HG03066 (cell line): ENCODE measurements at regions not wholly inside any gene's neighbourhood (a gene's known extent, or its start where the extent isn't known, plus 50 kb on each side); places are given as distances from the start of the nearest gene placed in this dataset.
A peak's percentile ranks its signal among the peaks of the same experiment; 100 is the strongest.
"Not testable (repeated sequence)": the region's sequence is repeated elsewhere in the genome, so short reads cannot be mapped to it uniquely, and the experiment has no call there.

Experiments used
- ATAC-seq: cut with Tn5 transposase; IDR thresholded peaks from one replicate; pipeline ENCODE4 v1.9.1; 2021; ENCODE audit warnings: low read depth; ENCODE audit not compliant: unreplicated experiment

DNA sequence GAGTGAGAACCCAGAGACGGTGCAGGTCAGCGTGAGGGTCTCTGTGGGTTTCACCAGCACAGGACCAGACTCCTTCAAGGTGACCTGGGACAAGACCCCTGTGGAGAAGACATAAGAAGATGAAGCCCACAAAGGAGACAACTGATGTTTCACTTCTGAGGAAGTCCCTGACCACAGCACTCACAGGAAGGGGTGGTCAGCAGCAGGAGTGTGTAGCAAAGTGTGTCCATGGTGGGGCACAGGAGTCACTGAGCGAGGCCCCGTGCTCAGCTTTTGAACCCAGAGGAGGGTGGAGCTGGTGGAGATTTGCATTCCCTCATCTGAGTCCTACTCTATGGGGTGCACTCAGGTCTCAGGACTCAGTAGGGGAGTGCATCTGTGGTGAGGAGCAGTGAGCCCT, 775.2 kb downstream of the TMEM121 start:
- not testable (repeated sequence) for ATAC-seq

DNA sequence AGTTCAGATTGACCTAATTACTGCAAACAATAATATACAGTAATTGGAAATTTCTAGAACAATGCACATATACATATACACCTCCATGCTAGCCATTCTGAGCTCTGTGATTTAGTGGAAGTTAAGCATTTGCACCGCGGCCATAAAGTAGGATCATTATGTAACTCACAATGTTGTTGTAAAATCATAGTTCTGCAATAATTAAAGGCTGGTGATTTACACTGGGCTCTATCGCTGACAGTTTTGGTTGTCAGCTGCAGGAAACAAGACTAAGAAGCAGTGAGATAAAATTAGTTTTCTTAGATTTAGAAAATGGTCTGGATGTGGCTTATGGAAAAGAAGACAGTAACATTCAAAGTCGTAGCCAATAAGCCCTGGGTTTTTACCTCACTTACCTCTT, 776.3 kb downstream of the TMEM121 start:
- ATAC-seq = no peak

DNA sequence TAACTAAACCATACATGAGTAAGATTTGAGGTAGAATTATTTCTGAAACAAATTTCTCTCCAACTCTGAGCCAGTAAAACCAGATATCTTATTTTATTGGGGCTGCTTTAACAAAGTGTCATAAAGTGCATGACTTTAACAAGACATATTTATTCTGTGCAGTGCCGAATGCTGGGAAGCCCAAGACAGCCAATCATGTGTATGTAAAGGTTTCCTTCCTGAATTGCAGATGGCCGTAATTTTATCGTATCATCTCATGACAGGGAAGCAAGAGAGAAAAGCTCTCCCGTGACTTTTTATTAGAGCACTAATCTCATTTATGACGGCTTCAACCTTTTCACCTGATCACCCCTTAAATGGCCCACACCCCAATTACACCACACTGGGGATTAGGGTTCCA, 777.9 kb downstream of the TMEM121 start:
- ATAC-seq = no peak

DNA sequence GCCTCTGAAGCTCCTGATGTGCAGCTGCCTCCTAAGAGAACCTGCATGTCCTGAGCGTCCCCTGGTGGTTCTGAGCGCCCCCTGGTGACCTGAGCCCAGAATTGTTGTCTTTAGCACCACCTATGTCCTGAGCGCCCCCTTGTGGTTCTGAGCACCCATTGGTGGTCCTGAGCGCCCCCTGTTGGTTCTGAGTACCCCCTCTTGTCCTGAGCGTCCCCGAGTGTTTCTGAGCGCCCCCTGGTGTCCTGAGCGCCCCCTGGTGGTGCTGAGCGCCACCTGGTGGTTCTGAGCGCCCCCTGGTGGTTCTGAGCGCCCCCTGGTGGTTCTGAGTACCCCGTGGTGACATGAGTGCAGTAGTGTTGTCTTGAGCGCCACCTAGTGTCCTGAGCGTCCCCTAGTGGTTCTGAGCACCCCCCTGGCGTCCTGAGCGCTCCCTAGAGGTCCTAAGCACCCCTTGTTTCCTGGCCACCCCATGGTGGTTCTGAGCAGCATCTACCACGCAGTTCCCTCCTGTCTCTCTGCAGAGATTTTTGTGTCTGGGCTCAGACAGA, 782.5 kb downstream of the TMEM121 start:
- peak; percentile 68 for ATAC-seq

DNA sequence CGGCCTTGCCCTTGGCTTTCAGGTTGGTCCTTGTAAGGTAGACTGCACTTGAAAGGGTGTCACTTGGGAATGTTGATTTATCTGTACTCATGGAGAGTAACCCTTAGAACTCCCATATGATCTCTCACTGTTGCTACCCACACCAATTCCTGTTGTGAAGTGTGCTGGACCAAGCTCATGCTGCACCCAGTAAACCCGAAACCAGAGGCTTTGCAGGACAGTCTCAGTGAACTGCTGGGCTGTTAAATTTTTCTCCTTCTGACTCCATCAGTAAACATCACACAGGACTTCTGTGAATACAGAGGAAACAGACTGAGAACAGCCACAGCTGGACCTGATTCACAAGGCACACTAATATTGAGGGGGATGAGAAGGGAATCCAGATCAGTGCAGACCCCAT, 783.0 kb downstream of the TMEM121 start:
- no peak for ATAC-seq

DNA sequence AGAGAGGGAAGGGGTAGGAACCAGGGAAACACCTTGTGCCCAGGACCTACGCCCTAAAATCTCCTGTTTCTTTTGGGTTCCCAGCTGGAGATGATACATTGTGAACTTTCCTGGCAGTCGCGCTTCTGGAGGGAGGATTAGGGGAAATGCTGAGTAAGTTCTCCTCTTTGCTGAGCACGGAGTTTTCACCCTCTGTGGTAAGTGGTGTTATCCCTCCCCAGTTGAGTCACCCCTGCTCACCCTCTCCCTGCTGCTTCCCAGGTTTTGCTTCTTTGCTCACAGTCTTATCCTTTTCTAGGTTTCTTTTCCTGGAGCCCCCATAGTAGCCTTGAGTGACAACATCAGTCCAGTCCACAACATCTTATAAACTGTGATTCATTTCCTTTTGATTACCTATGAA, 789.1 kb downstream of the TMEM121 start:
- no peak for ATAC-seq

DNA sequence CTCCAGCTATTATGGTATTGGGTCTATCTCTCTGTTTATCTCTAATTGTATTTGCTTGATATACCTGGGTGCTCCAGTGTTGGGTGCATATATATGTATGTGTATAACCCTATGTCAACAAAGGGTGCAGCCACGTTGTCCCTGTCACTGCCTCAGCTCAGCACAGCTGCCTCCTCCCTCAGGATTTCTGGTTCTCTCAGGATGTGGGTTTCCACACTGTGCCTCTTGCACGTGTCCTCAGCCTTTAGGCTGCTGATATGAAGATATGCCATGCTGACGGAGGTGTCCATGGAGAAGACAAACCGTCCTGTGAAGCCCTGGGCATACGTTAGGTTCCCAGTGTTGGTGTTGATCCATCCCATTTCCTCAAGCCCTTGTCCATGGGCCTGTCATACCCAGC, 791.2 kb downstream of the TMEM121 start:
- ATAC-seq = no peak

DNA sequence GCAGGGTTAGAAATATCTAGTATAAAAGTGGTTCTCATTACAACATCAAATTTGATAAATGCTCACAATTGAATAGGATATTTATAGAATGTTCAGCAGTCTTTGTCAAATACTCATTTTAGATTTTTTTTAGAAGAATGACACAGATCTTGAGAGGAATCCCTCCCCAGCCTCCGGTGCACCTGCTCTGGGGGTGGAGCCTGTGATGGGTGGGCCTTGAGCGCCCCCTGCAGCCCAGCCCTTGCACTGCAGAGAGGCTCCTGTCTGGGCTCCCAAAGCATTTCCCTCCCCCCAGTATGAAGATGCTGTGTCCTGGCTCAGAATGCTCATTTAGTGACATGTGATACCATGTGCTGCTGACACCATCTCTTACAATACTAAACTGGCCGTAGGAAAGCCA, 792.3 kb downstream of the TMEM121 start:
- no peak for ATAC-seq

DNA sequence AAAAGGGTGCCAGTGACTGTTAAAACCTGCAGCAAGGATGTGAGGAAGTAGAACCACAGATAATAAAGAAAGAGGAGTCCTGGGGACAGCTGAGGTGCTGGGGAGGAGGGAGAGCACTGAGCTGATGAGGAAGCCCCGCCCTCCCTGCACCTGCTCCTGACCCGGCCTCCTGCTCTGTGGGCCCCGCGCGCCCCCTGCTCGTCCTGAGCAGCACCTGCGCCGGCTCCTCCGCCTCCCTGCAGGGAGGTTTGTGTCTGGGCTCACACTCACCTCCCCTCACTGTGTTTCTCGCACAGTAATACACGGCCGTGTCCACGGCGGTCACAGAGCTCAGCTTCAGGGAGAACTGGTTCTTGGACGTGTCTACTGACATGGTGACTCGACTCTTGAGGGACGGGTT, 797.6 kb downstream of the TMEM121 start:
- ATAC-seq = not testable (repeated sequence)

DNA sequence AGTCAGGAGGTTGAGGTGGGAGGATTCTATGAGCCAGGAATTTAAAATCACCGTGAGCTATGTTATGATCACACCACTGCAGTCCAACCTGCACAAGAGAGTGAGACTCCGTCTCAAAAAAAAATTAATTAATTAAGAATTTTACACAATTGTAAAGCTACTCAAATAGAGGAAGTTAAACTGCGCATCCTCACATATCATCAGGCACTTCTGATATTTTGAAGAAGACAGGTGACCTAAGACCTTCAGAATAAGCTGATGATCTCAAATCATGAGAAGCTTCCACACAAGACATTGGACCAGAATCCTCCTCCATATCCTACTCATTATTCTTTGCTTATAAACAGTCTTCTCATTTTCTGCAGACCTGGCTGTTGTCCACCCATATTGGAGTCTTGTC, 800.9 kb downstream of the TMEM121 start:
- no peak for ATAC-seq

DNA sequence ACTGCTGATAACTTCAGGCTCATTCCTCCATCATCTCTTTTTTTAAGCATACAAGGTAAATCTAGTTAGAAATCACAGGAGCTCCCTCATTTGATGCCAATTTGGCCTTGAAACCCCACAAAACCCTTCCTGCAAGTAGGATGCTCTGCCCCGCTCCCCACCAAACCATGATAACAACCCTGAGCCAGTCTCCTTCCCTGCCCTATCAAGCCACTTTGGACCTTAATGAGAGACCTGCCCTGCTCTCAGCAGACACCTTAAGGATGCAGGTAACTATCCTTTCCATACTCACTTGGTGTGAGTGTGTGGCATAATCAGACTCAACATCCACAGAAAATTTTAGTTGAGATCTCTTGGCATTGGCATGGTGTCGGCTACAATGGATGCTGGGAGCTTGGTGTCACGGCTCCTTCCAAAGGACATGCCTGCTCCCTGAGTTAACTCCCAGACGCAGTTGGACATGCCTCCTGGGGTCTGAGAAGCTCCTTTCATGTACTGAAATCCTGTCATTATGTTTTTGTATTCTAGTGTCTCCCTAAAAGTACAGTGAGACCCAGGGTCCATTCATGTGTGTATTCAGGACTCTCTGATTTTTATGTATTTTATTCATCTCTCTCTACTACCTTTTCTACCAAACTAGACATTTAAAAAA, 801.4 kb downstream of the TMEM121 start:
- ATAC-seq = not testable (repeated sequence)

DNA sequence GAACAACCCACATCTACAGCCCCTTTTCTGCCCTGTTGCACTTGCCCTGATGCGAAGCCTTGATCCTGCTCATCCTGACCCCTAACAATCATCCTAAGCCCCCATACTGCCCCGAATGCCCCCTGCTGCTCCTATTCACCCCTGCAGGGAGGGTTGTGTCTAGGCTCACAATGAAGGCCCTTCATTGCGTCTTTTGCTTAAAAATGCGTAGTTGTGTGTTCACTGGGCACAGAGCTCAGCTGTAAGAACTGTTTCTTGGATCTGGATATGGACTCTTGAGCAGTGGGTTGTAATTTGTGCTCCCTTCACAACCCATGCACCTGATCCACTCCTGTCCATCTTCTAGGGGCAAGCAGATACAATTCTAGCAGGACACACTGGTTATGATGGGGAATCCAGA, 802.9 kb downstream of the TMEM121 start:
- not testable (repeated sequence) for ATAC-seq

DNA sequence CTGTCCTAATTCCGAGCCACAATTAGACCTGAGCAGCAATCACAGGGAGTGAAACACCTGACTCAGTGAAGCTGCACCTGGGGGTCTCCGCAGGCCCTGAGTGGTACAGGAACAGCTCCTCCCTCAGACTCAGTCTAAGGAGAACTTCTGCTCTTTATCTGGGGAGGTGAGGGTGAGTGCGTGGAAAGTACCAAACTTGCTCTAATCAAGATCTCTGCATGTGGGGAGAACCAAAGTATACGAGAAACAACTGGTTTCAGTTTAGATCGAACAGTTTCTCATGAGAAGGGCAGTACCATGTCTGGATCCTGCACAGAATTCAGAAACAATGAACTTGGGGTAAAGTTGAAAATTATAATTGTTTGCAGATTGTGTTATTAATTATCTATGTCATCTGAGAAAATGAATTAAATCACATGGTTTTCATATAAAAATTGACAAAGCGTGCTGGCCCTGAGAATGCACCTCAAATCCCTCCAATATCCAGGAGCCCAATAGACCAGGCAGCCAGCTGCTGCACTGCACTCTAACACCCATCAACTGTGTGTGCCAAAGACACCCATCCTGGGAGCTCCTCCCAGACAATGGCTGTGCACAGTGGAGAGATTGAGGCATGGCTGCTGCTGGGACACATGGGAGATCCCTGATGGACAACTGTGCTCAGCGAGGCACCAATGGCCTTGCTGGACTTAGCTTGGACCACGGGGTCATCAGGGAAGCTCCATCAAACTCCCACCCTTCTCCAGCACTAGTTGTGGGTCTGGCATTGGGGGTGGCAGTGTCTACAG, 803.8 kb downstream of the TMEM121 start:
- not testable (repeated sequence) for ATAC-seq

DNA sequence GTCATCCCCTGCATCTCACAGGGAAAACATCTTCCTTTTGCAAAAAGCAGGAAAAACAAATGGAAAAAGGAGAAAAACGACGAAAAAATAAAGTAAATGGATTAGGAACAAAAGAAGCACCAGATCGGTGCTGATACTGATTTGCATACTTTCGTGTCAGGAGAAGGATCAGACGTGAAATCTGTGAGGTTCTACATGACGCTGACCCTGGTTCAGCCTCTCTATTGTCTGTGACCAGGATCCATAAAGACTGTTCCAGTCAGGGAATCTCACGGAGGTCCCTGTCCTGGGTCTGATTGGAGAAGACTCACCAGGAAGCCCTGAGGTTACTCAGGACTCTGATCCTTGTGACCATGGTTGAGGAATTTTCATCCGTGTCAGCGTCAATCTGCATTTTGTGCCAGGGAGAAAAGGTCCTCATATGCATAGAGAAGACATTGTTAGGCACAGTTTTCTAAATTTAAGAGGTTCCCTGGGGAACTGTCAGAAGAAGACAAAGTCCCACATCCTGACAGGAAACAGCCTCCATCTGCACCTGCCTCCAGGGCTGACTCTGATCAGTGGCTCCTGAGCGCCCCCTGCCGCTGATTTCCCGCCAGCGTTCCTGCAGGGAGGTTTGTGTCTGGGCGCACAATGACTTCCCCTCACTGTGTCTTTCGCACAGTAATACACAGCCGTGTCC, 808.2 kb downstream of the TMEM121 start:
- not testable (repeated sequence) for ATAC-seq

DNA sequence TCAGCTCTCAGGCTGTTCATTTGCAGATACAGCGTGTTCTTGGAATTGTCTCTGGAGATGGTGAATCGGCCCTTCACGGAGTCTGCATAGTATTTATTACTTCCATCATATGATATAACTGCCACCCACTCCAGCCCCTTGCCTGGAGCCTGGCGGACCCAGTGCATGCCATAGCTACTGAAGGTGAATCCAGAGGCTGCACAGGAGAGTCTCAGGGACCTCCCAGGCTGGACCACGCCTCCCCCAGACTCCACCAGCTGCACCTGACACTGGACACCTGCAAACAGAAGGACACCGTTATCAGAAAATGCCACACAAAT, 808.7 kb downstream of the TMEM121 start:
- ATAC-seq = not testable (repeated sequence)

DNA sequence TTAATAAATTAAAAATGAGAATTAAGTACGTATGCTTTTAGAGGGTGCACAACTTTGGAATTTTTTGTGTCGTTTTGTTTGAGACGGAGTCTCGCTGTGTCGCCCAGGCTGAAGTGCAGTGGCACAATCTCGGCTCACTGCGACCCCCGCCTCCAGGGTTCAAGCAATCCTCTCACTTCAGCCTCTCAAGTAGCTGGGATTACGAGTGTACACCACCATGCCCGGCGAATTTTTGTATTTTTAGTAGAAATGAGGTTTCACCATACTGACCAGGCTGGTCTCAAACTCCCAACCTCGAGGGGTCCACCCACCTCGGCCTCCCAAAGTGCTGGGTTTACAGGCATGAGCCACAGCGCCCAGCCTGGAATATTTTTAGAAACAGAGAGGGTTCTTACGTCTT, 812.4 kb downstream of the TMEM121 start:
- not testable (repeated sequence) for ATAC-seq

DNA sequence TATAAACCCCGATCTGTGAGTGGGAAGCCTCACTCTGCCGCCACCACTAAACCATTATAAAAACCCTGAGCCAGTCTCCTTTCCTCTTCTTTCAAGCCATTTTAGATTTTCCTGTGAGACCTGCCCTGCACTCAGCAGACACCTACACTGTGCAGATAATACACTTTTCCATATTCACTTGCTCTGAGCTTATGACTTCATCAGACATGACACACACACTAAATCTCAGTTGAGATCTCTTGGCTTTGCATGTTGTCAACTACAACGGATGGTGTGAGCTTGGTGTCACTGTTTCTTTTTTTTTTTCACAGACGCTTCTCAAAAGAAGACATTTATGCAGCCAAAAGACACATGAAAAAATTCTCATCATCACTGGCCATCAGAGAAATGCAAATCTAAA, 814.3 kb downstream of the TMEM121 start:
- not testable (repeated sequence) for ATAC-seq

DNA sequence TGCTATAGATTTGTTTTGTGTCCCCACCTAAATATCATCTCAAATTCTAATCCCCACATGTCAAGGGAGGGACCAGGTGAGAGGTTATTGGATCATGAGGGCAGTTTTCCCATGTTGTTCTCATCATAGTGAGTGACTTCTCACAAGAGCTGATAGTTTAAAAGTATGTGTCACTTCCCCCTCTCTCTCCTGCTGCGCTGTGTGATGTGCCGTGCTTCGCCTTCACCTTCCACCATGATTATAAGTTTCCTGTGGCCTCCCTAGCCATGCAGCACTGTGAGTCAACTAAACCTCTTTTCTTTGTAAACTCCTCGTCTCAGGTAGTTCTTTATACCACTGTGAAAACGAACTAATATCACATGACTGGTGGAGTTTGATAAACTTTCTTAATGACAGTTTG, 814.8 kb downstream of the TMEM121 start:
- ATAC-seq = not testable (repeated sequence)

DNA sequence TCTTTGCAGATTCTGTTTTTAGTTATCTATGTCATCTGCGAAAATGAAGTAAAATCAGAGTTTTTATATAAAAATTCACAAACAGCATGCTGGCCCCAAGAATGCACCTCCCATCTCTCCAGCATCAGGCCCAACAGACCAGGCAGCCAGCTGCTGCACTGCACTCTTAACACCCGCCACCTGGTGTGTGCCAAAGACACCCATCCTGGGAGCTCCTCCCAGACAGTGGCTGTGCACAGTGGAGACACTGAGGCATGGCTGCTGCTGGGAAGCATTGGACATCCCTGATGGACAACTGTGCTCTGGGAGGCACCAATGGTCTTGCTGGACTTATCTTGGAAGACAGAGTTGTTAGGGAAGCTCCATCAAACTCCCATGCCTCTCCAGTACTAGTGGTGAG, 817.2 kb downstream of the TMEM121 start:
- no peak for ATAC-seq

DNA sequence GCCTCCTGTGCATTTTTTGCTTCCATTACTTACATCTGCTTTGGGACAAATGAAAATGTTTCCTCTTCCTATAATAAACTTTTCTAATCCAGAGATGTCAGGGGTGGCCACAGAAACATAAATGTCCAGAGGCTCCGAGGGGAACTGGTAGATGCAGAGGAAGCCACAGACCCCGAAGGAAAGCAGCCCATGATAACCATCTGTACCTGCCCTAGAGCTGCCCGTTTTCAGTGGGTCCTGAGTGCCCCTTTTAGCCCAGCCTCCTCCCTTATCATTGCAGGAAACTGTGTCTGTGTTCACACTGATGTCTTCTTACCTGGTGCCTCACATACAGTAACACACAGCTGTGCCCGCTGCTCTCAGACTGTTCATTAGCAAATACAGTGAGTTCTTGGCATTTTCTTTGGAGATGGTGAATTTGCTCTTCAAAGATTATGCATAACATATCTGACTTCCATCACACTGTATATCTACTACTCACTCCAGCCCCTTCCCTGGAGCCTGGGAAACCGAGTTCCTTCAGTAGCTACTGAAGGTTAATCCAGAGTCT, 817.8 kb downstream of the TMEM121 start:
- ATAC-seq = not testable (repeated sequence)
